NCI-H187 (cell line): ENCODE measurements at regions not wholly inside any gene's neighbourhood (a gene's known extent, or its start where the extent isn't known, plus 50 kb on each side); places are given as distances from the start of the nearest gene placed in this dataset.
"Not testable (repeated sequence)": the region's sequence is repeated elsewhere in the genome, so short reads cannot be mapped to it uniquely, and the experiment has no call there.

Experiments
- DNase-seq, 2 experiments: peaks; one replicate each; lab custom pipeline; 2025; lab: John Stamatoyannopoulos, UW

DNA sequence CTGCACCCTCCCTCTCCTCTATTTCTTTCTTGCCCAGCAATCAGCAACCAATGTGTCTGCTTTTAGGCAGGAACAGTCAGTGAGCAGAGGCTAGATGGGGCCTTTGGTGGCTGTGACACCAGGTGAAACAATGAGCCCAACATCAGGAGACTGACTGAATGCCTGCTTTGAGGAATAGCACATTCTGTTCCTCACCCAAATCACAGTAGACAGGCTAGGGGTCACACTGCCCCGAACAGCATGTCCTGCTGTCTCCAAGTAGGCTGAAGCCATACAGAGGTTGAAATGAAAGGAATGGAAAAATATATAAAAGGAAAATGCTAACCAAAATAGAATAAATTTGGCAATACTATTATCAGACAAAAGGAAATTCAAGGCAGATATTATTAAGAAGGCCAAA is 122.5 kb upstream of the GDNF start:
- DNase-seq: no peak

- DNase-seq: no peak
These were observed 117.4 kb upstream of the GDNF start for GRCh38 chr5:37957218-37957617.

GRCh38 chr5:37955748-37956147 is 115.9 kb upstream of the GDNF start:
- DNase-seq: no peak

GRCh38 chr5:37954561-37954960 is 114.7 kb upstream of the GDNF start:
- DNase-seq: no peak

DNA sequence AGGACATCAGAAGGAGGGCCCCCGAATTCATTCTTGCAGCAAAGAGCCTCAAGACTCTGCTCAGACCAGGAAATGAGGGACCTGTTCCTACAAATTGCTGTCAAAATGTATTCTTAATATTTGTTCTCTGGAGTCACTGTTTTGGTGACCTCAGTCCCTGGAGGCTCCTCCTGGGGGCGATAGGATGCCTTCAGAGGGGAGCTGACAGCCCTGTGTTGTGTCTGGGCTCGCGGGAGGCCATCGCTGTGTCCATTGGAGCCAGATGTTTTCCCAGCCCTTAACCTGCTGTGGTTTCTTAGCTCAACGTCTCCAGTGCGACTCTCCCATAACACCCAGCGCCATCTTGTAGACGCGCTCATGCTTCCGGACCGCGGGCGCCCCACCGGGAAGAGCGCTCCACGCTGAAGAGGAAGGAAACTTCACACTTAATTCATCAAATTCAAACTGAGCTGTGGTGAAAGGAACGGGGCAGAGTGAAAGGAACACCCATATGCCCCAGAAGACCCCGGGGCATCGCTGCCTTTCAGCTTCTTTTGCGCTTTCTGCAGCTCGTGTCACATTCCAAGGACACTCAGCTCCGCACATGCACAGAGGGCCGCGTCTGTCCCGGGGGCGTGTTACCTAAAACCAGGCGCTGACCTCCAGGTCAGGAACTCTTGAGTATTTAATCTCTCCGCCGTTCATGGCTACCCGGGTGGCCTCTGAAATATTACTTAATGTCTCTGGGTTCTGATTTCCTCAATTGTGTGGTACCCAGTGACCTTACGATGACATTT is 112.3 kb upstream of the GDNF start:
- no peak for DNase-seq

- no peak for DNase-seq
These were observed 110.6 kb upstream of the GDNF start for GRCh38 chr5:37950436-37950835.

GRCh38 chr5:37945446-37945845 is 105.6 kb upstream of the GDNF start:
- no peak for DNase-seq

GRCh38 chr5:37943136-37943535 is 103.3 kb upstream of the GDNF start:
- DNase-seq: not testable (repeated sequence)

DNA sequence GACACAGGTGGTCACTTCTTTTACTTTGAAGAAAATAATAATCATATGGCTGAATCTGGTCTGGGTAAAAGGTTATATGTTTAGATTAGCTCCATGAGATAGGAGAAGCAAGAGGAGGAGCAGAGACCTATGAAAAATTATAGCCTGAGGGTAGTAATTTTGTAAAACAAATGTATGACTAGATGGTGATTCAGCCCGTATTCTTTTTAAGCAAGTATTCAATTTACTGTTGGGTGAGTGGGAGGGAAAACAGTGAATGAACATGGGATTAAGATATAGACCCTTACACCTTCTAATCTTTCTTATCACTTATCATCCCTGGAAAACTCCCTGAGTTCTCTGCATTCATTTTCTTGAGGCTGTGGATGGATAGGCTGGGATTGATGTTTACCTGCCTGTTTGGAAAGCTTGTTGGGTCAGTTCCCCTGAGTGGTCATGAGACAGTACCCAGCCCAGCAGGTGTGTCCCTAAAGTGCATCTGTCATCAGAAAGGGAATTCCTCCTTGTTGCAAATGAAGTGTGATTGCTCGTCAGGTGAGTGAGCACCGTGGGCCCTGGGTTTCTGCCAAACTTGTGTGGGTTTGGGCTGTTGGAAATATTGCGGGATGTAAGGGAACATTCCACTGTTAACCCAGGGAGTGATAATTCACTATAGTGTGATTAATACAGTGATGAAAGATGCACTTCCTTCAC is 101.2 kb upstream of the GDNF start:
- DNase-seq: no peak

DNA sequence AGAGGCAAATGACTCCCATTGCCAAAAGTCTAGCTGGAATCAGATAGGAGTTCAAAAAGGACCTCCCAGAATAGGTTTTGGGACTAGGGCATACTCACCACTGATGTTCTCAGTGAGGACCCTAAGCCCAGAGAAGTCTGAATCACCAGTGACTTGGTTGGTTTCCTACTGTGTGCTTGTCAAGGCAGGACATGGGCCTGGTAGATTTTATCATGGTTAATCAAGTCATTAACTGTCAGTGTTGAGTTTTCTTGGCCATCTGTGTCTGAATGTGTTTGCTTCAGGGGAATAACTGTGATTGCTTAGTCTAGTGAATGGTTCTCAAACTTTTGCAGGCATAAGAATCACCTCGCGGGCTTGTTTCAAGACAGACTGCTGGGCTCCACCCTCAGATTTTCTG is 99.0 kb upstream of the GDNF start:
- DNase-seq: no peak

- DNase-seq: no peak
These were observed 98.4 kb upstream of the GDNF start for GRCh38 chr5:37938076-37938852.

DNA sequence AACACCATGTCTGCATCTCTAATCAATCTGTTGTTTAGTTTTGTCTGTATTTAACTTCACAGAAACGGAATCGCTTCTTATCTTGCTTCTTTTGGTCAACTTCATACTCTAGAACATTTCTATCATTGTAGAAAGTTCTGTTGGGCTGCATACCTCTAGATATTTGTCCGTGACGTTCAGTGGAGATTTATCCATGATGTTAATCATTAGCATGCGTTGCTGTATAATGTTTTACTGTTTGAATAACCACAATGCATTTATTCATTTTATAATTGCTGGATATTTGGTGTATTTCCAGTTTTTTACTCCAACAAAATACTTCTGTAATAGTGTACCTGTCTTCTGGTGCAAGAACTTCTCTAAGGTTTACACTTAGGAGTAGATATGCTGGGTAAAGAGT is 96.2 kb upstream of the GDNF start:
- DNase-seq: no peak

DNA sequence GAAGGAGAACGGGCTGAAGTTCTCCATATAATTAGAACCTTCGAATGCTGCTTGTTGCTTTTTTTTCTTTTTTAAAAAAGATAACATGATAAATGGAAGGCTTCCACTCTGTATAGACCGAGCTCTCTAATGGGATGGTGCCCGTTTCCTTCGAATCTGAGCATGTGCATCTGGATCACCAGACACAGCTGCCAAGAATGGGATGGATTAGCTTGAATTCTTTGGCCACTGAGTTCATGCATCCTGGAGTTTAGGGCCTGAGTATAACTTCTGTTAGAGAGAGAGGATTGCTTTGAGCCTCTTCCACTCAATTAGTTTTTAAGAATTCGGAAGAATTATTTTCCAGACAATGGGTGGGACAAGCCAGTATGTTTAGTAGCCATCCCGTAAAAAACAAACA is 93.7 kb upstream of the GDNF start:
- DNase-seq: no peak

DNA sequence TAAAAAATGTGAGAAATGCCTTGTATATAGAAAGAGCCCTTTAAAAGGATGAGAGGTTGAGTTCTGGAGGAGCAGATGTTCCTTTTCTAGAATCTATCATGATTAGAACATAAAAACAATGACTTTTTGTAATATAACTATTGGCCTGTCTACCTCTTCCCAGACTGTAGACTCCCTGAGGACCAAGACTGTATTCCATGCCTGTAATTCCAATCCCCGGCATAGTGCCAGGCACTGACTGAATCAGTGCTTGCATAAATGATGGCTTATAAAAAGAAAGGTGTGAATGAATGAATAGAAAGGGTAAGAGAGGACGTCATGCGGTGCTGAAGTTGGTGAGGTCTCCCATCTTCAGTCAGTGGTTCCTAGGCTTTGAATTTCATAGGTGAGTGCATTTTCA is 92.6 kb upstream of the GDNF start:
- no peak for DNase-seq

- DNase-seq: no peak
These were observed 91.7 kb upstream of the GDNF start for GRCh38 chr5:37931541-37931940.

DNA sequence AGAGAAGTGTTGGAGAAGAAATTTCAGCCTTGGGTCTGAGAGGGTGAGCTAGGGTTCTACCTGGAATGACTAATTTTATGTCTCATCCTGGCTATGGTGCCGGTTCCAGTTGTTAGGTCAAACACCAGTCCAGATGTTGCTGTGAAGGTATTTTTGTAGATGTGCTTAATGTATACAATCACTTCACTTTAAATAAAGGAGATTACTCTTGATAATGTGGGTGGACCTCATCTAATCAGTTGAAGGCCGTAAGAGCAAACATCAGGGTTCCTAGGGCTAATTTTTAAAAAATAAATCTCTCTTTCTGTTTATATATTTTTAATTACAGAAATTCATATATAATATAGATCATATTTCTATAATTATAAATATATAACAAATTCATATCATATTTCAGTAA is 90.5 kb upstream of the GDNF start:
- no peak for DNase-seq

- no peak for DNase-seq
These were observed 90.0 kb upstream of the GDNF start for GRCh38 chr5:37929791-37930190.

- not testable (repeated sequence) for DNase-seq
These were observed 87.9 kb upstream of the GDNF start for GRCh38 chr5:37927753-37928152.

DNA sequence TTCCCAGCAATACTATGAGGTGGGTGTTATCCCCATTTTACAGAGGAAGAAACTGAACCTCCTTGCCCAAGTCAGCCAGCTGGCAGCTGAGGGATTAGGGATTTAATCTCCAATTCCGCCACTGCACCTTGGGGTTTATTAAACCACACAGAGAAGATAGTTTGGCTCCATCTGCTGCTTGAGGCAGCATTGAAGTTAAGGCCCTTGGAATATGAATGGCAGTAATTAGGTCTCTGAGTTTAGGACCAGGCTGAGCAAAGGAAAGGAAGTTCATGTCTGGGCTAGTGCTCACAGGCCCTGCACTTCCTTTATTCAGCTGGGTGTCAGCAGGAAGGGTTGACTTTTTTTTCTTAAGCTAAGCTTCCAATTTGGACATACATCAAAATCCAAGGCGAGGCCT is 86.9 kb upstream of the GDNF start:
- DNase-seq: no peak

- no peak for DNase-seq
These were observed 81.6 kb upstream of the GDNF start for GRCh38 chr5:37921452-37921851.

- DNase-seq: no peak
These were observed 78.6 kb upstream of the GDNF start for GRCh38 chr5:37918424-37918823.

DNA sequence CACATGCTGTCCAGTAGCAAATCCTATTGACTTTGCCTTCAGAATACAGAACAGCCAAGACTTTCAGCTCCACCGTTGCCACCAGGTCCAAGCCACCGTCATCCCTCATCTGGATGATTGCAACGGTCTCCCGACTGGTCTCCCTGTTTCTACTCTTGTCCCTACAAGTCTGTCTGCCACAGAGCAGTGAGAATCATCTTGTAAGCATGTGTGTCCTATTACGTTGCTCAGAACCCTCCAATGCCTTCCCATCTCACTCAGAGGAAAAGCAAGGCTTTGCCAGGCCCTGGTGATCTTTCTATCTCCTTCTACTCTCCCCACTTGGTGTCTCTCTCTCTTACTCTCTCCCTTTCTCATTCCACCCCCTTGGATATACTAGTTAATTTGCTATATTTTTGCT is 76.7 kb upstream of the GDNF start:
- no peak for DNase-seq
